DND-41 (cell line): ENCODE measurements at regions not wholly inside any gene's neighbourhood (a gene's known extent, or its start where the extent isn't known, plus 50 kb on each side); places are given as distances from the start of the nearest gene placed in this dataset.
"Not testable (repeated sequence)": the region's sequence is repeated elsewhere in the genome, so short reads cannot be mapped to it uniquely, and the experiment has no call there.

ENCODE experiments used
- CTCF ChIP-seq: IDR thresholded peaks from 2 replicates; pipeline ENCODE4 v1.5.1; 2012; ENCODE audit warnings: borderline replicate concordance, low read length, moderate library complexity, mild to moderate bottlenecking; ENCODE audit not compliant: poor library complexity, severe bottlenecking; ENCODE audit errors: extremely low read depth
- EZH2 ChIP-seq: IDR thresholded peaks from 3 replicates; pipeline ENCODE4 v1.6.1; 2012; ENCODE audit warnings: borderline replicate concordance, low read depth, mild to moderate bottlenecking, moderate library complexity, low read length, inconsistent platforms; ENCODE audit not compliant: severe bottlenecking

GRCh38 chr13:67902960-67903359 is 672.8 kb upstream of the PCDH9 start:
- TF ChIP-seq CTCF, EZH2: not testable (repeated sequence)
